Left lobe of liver (tissue), 2 donors: ENCODE measurements at regions not wholly inside any gene's neighbourhood (a gene's known extent, or its start where the extent isn't known, plus 50 kb on each side); places are given as distances from the start of the nearest gene placed in this dataset.
"Not testable (repeated sequence)": the region's sequence is repeated elsewhere in the genome, so short reads cannot be mapped to it uniquely, and the experiment has no call there.

ENCODE experiments used
- ATAC-seq: fragments of 200-7000 bp; cut with Tn5 transposase; one replicate; pipeline ENCODE4 v1.9.1; 2020; ENCODE audit warnings: mild to moderate bottlenecking, moderate library complexity
- DNase-seq: peaks from one replicate; pipeline ENCODE4 v3.0.0-alpha.2; 2020; ENCODE audit warnings: low spot score
- donor health status: DM: no; HTN: no; CAD: no; lungs with moderate emphysema.
- donor health status: DM: no; HTN: yes; CAD: no.

DNA sequence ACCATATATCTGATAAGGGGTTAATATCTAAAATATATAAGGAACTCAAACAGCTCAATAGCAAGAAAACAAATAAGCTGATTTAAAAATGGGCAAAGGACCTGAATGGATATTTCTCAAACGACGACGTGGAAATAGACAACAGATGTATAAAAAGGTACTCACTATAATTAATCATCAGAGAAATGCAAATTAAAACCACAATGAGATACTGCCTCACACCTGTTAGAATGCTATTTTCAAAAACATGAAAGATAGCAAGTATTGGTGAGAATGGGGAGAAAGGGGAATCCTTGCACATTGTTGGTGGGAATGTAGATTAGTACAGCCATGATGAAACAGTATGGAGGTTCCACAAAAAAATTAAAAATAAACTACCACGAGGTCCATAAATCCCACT is 163.2 kb downstream of the DKK1 start:
- no peak for DNase-seq
- ATAC-seq, result no peak

GRCh38 chr10:52479567-52479966 is 165.5 kb downstream of the DKK1 start:
- ATAC-seq (no peak), DNase-seq (no peak)

- no peak for DNase-seq
- ATAC-seq, result no peak
Observed at GRCh38 chr10:52481986-52482555, 168.0 kb downstream of the DKK1 start.

- ATAC-seq, result no peak
- DNase-seq, result no peak
Observed at GRCh38 chr10:52483587-52483986, 169.5 kb downstream of the DKK1 start.

DNA sequence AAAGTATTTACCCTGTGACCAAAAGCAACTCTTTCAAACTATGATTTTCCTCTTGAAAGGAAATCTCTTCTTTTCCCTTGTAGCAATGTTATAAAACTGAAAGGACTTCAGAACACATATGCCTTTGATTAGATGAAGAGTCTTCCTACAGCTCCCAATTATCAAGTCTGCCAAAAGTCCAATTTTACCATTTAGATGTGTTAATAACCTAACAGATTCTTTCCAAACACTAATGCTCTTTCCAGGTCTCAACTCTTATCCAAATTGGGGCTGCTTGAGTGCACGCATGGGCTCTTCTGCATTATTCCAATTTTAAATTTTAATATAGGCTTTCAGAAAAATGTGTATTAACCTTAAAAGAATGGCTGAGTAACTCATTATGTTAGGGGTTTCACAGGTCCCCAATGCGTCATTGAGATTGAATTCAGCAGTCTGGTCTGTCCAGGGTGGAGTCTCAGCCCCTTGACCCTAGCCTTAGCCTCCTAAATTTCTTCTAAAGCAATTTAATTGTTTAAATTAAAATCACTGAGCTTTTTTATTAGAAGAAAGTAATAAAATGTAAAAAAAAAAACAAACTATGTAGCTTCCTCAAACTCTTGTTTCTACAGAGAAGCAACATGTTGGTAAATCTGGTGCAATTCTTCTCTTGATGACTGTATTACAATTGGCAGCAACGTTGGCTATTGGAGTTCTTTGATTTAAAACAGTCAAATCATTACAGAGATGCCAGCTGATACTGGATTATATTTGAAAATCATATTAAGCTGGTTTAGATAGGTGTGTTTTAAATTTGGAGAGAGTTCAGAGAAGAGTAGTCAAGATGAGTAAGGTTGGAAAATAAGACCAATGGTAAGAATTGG is 170.4 kb downstream of the DKK1 start:
- ATAC-seq (no peak), DNase-seq (no peak)

- no peak for DNase-seq
- no peak for ATAC-seq
Observed at GRCh38 chr10:52485462-52485861, 171.4 kb downstream of the DKK1 start.

DNA sequence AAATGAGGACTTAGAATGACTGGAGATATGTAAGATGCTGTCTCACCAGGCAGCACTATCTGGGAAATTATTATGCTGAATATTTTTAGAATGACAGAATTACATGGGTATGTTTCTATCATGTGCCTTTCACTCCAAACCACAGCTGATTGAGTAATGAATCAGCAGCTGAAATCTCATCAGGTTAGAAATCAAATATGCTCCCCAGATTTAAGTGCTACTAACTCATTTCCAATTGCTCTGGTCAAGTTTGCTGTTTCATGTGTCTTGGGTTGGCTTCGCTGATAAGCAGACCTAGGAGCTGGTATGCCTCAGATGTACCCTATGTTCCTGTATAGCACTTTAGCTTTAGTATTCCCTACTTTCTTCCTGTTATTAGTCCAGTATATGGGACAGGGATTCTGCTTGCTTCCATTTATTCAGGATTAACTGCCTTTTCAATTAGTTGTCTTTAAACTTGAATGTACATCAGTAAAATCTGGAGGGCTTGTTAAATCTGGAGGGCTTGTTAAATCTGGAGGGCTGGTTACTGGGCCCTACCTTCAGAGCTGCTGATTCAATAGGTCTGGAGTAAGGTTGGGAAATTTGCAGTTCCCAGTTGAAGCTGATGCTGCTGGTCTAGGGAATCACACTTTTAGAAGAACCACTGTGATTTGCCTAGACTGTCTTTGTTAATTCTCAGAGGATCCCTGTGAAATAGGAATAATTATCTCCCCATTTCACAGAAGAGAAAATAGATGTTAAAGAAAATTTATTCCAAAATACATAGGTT is 172.9 kb downstream of the DKK1 start:
- ATAC-seq (no peak), DNase-seq (no peak)

DNA sequence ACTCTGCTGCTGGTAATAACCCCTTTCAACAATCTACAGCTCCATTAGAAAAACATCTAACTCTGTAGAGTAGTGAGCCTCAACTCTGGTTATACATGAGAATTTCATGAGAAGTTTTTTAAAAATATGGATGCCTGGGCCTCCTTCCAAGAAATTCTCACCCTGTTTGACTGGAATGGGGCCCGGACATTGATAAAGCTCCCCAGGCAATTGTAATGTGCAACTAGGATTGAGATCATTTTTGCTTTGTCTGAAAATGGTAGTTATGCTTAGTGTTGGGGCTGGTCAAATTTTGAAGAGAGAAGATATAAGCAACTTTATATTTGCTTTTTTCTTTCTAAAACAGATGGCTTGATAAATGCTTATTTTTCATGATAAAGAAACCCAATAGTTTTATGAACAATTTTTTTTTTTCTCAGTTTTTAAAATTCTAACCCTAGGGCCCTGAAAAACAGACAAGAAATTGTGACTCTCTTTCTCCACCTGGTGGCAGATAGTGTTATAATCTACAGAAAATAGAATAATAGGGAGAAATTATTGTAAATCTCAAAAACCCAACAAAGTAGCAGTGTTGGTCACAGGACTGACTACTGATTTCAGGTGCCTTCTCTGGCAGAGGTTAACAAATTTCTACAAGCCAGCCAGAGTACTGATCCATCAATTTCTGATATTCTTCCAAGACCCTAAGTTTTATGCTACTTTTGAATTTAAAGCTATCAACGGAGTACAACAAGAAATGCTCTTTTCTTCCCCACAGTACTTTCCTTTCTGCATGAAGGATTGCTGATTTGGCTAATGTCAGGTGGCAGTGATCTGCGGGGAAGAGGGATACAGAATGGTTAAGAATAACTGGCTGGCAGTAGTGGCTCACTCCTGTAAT is 174.8 kb downstream of the DKK1 start:
- DNase-seq (no peak), ATAC-seq (peak; percentile 45)

DNA sequence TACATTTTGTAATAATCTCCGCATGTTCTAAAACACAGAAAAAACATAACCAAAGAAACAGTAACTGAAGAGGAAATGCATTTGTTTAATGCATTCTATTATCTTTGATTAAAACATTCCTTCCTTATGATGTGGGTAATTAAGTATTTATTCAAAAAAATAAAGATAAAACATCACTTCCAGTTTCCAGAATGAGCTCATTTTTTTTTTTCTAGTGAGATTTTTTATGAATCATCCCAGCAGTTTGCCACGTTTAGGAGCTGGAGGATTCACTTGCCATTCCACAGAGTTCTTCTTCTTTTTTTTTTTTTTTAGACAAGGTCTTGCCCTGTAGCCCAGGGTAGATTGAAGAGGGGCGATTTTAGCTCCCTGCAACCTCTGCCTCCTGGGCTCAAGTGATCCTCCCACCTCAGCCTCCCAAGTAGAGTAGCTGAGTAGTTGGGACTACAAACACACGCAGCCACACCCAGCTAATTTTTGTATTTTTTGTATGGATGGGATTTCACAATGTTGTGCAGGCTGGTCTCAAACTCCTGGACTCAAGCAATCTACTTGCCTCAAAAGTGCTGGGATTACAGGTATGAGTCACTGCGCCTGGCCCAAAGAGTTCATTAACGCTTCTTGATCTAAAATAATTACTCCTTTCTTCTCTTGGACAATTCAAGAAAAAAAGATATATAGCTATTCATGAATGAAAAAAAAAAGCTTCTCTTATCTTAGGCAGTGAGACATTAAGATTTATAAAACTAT is 177.3 kb downstream of the DKK1 start:
- no peak for DNase-seq

DNA sequence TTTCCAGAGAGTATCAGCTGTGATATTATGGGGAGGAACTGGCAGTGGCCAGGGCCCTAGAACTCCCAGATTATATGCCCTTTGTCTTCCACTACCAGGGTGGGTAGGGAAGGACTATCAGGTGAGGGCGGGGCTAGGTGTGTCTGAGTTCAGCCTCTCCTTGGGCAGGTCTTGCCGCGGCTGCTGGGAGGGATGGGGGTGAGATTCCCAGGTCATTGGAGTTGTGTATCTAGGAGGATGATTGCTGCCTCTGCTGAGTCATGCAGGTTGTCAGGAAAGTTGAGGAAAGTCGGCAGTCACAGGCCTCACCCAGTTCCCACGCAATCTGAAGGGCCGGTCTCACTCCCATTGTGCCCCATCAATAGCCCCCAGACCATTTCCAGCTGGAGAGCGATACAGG is 185.2 kb downstream of the DKK1 start:
- no peak for ATAC-seq
- DNase-seq, result no peak

More for the DNA sequence above, 177.3 kb downstream of the DKK1 start:
- ATAC-seq, result no peak

- DNase-seq (no peak), ATAC-seq (no peak)
Observed at GRCh38 chr10:52500476-52500875, 186.4 kb downstream of the DKK1 start.

DNA sequence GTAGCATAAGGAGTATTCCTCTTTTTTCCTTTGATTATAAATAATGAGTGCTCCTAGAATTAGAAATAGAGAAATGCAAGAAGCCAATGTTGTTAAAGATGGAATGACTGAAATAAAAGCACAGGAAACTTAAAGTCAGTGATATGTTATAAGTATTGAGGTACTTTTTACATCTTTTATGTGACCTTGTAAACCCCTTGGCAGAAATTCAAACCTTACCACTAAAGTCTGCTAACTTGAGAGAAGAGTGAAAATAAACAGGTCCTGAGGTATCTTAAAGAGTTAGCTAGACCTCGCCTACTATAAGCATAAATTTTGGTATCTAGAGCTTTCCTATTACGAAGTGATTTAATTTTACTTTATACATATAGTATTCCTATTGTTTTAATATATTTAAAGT is 188.2 kb downstream of the DKK1 start:
- no peak for ATAC-seq
- DNase-seq, result no peak

GRCh38 chr10:52505341-52505740 is 191.3 kb downstream of the DKK1 start:
- not testable (repeated sequence) for DNase-seq, ATAC-seq

DNA sequence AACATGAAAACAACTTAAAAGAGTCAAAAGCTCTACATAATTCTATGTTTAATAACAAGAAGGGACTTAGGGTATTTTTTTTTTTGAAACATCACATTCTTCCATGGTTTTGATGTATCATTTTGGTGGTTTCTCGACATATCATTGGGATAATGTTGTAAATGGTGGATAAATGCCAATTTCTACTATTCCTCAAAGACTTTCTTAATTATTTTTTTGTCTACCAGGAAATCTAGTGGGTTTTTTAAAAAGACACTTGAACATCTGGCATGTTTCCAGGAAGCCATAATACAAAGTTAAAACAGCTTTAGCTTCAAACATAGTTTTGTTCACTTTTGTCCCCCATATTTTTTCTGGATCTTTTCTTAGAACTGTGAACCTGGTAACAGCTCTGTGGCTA is 200.4 kb downstream of the DKK1 start:
- DNase-seq (no peak), ATAC-seq (no peak)

DNA sequence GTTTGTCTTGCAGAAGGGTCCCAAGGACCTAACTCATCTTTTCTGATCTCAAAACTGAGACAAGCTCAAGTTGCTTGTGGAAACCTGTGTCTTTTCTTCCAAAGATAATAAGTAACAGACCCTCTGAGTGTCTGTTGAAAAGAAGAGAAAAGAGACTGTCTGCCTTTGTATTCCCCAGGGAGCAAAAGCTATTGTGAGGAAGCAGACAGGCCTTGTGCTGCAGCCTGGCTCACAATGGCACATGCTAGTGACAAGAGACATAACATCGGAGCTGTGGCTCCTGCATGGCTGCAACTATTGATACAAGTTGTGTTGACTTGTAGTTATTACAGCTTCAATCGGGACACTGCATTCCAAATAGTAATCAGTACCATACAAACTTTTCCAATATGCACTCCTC is 202.9 kb downstream of the DKK1 start:
- no peak for ATAC-seq
- no peak for DNase-seq

- ATAC-seq (no peak), DNase-seq (no peak)
Observed at GRCh38 chr10:52523696-52524095, 209.6 kb downstream of the DKK1 start.

DNA sequence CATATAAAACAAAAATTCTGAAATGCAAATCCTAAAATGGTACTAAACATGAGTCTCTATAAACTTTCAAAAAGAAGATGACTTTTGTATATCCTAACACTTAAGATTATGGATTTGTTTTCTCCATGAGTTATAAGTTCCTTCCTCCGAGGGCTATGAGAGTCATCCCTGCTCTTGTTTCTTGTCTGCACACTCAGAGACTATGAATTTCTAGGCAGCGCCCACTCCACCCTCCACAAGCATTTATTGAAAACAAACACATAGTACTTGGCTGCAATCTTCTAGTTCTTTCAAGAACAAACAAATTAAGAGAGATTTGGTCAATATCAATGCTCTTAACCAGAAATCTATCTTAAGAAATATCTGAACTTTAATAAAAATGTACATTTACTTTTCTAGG is 211.7 kb downstream of the DKK1 start:
- no peak for ATAC-seq
- no peak for DNase-seq

- ATAC-seq (no peak), DNase-seq (no peak)
Observed at GRCh38 chr10:52526251-52526823, 212.3 kb downstream of the DKK1 start.

- ATAC-seq, result no peak
Observed at GRCh38 chr10:52532650-52533290, 218.7 kb downstream of the DKK1 start.

More at GRCh38 chr10:52532650-52533290, 218.7 kb downstream of the DKK1 start:
- DNase-seq, result no peak
